LNCaP clone FGC (cell line): ENCODE measurements at regions not wholly inside any gene's neighbourhood (a gene's known extent, or its start where the extent isn't known, plus 50 kb on each side); places are given as distances from the start of the nearest gene placed in this dataset.

Experiments
- DNase-seq: peaks from one replicate; pipeline ENCODE4 v3.0.0-alpha.2; 2011; ENCODE audit warnings: low read depth
- H3K4me3 ChIP-seq: 2 replicates; pipeline ENCODE4 v1.5.1; 2011; ENCODE audit warnings: mild to moderate bottlenecking, low read depth, low read length, control low read depth
- CTCF ChIP-seq: IDR thresholded peaks from 2 replicates; pipeline ENCODE4 v1.5.1; 2012; ENCODE audit warnings: mild to moderate bottlenecking; ENCODE audit not compliant: control insufficient read depth, insufficient read depth; ENCODE audit errors: extremely low read depth

GRCh38 chr2:120651818-120652217 lies 83.8 kb upstream of the GLI2 start:
- H3K4me3 ChIP-seq: no peak overlapping the region
- DNase-seq: no peak
- no peak for TF ChIP-seq CTCF

- no peak for DNase-seq
- TF ChIP-seq CTCF: no peak
- no peak overlapping the region for H3K4me3 ChIP-seq
Observed at GRCh38 chr2:120653046-120653445, 82.6 kb upstream of the GLI2 start.

- no peak for TF ChIP-seq CTCF
- H3K4me3 ChIP-seq: no peak overlapping the region
- no peak for DNase-seq
Observed at GRCh38 chr2:120653871-120654270, 81.8 kb upstream of the GLI2 start.

GRCh38 chr2:120654381-120655134 lies 81.1 kb upstream of the GLI2 start:
- H3K4me3 ChIP-seq: no peak overlapping the region
- DNase-seq: no peak
- TF ChIP-seq CTCF: no peak

GRCh38 chr2:120656273-120656950 lies 79.3 kb upstream of the GLI2 start:
- no peak for DNase-seq
- TF ChIP-seq CTCF: no peak
- H3K4me3 ChIP-seq: no peak overlapping the region

GRCh38 chr2:120658042-120658769 lies 77.5 kb upstream of the GLI2 start:
- no peak overlapping the region for H3K4me3 ChIP-seq
- TF ChIP-seq CTCF: no peak
- DNase-seq: no peak
